Osteocyte (in vitro differentiated cells): ENCODE measurements at regions not wholly inside any gene's neighbourhood (a gene's known extent, or its start where the extent isn't known, plus 50 kb on each side); places are given as distances from the start of the nearest gene placed in this dataset.

Experiments used
- DNase-seq: peaks from one replicate; pipeline ENCODE4 v3.0.0; 2021; ENCODE audit warnings: mixed read lengths; ENCODE audit not compliant: unreplicated experiment; ENCODE audit errors: extremely low spot score
- H3K27ac Mint-ChIP-seq: one replicate; pipeline ENCODE4 v1.8.0; 2021; ENCODE audit warnings: mild to moderate bottlenecking, mixed read lengths; ENCODE audit not compliant: unreplicated experiment
- H3K27me3 Mint-ChIP-seq: one replicate; pipeline ENCODE4 v1.8.0; 2021; ENCODE audit warnings: mixed read lengths; ENCODE audit not compliant: unreplicated experiment
- H3K36me3 Mint-ChIP-seq: one replicate; pipeline ENCODE4 v1.8.0; 2021; ENCODE audit warnings: mixed read lengths; ENCODE audit not compliant: unreplicated experiment
- H3K4me1 Mint-ChIP-seq: one replicate; pipeline ENCODE4 v1.8.0; 2021; ENCODE audit warnings: mixed read lengths; ENCODE audit not compliant: unreplicated experiment
- H3K4me3 Mint-ChIP-seq: one replicate; pipeline ENCODE4 v1.8.0; 2021; ENCODE audit warnings: mild to moderate bottlenecking, moderate library complexity, mixed read lengths; ENCODE audit not compliant: unreplicated experiment
- H3K9me3 Mint-ChIP-seq: one replicate; pipeline ENCODE4 v1.8.0; 2021; ENCODE audit warnings: mixed read lengths; ENCODE audit not compliant: unreplicated experiment
- CTCF ChIP-seq: fragments of 200-600 bp; sonication (generic); IDR thresholded peaks from 2 replicates; pipeline ENCODE4 v1.5.0; 2021; ENCODE audit warnings: antibody characterized with exemption, mild to moderate bottlenecking, moderate library complexity

- no peak for TF ChIP-seq CTCF
- peaks cover 4% of the 10 kb centered on the region for H3K4me1 Mint-ChIP-seq
- no peak overlapping the region for H3K4me3 Mint-ChIP-seq
- no peaks in the 10 kb centered on the region for H3K27me3 Mint-ChIP-seq
- H3K27ac Mint-ChIP-seq = no peak overlapping the region
- H3K36me3 Mint-ChIP-seq = no peaks in the 10 kb centered on the region
- H3K9me3 Mint-ChIP-seq = no peaks in the 10 kb centered on the region
- DNase-seq = no peak
Measured at GRCh38 chr13:107329991-107330390, 762.1 kb upstream of the ARGLU1 start.

- no peaks in the 10 kb centered on the region for H3K9me3 Mint-ChIP-seq
- no peaks in the 10 kb centered on the region for H3K4me1 Mint-ChIP-seq
- DNase-seq = no peak
- H3K4me3 Mint-ChIP-seq = no peak overlapping the region
- no peak for TF ChIP-seq CTCF
- H3K27ac Mint-ChIP-seq = no peak overlapping the region
- H3K27me3 Mint-ChIP-seq = no peaks in the 10 kb centered on the region
- no peaks in the 10 kb centered on the region for H3K36me3 Mint-ChIP-seq
Measured at GRCh38 chr13:107324416-107325204, 756.7 kb upstream of the ARGLU1 start.

- Mint-ChIP-seq H3K27me3 (no peaks in the 10 kb centered on the region), H3K4me3 (no peak overlapping the region), H3K4me1 (no peaks in the 10 kb centered on the region), H3K36me3 (no peaks in the 10 kb centered on the region), H3K27ac (no peak overlapping the region), H3K9me3 (no peaks in the 10 kb centered on the region)
- DNase-seq = no peak
- TF ChIP-seq CTCF = no peak
Measured at GRCh38 chr13:107322228-107322627, 754.3 kb upstream of the ARGLU1 start.

GRCh38 chr13:107305178-107305577 lies 737.2 kb upstream of the ARGLU1 start:
- no peaks in the 10 kb centered on the region for H3K9me3 Mint-ChIP-seq
- no peak overlapping the region for H3K27ac Mint-ChIP-seq
- no peak for DNase-seq
- no peaks in the 10 kb centered on the region for H3K36me3 Mint-ChIP-seq
- no peaks in the 10 kb centered on the region for H3K4me1 Mint-ChIP-seq
- H3K4me3 Mint-ChIP-seq = no peak overlapping the region
- no peak for TF ChIP-seq CTCF
- H3K27me3 Mint-ChIP-seq = no peaks in the 10 kb centered on the region

GRCh38 chr13:107301724-107302374 lies 733.9 kb upstream of the ARGLU1 start:
- no peak for DNase-seq
- Mint-ChIP-seq H3K36me3 (no peaks in the 10 kb centered on the region), H3K27ac (no peak overlapping the region), H3K27me3 (no peaks in the 10 kb centered on the region), H3K4me1 (no peaks in the 10 kb centered on the region), H3K4me3 (no peak overlapping the region), H3K9me3 (no peaks in the 10 kb centered on the region)
- no peak for TF ChIP-seq CTCF
